Parathyroid adenoma (tissue), 2 donors: ENCODE measurements at regions not wholly inside any gene's neighbourhood (a gene's known extent, or its start where the extent isn't known, plus 50 kb on each side); places are given as distances from the start of the nearest gene placed in this dataset.
"Not testable (repeated sequence)": the region's sequence is repeated elsewhere in the genome, so short reads cannot be mapped to it uniquely, and the experiment has no call there.

ENCODE experiments used
- H2AFZ ChIP-seq: fragments of 300-600 bp; sonication (generic); one replicate; pipeline ENCODE4 v1.7.0; 2017; ENCODE audit warnings: antibody characterized with exemption, mild to moderate bottlenecking
- H3K27ac ChIP-seq: fragments of 300-600 bp; sonication (generic); one replicate; pipeline ENCODE4 v1.7.0; 2017
- H3K27me3 ChIP-seq: fragments of 300-600 bp; sonication (generic); one replicate; pipeline ENCODE4 v1.7.0; 2017; ENCODE audit warnings: low read length; ENCODE audit not compliant: control insufficient read depth, insufficient read depth
- H3K36me3 ChIP-seq: fragments of 300-600 bp; sonication (generic); one replicate; pipeline ENCODE4 v1.7.0; 2017; ENCODE audit warnings: low read length; ENCODE audit not compliant: control insufficient read depth, insufficient read depth
- H3K4me1 ChIP-seq: fragments of 300-600 bp; sonication (generic); one replicate; pipeline ENCODE4 v1.7.0; 2017; ENCODE audit warnings: control low read depth
- H3K4me2 ChIP-seq: fragments of 300-600 bp; sonication (generic); one replicate; pipeline ENCODE4 v1.7.0; 2017; ENCODE audit warnings: low read length
- H3K4me3 ChIP-seq: fragments of 300-600 bp; sonication (generic); one replicate; pipeline ENCODE4 v1.7.0; 2017; ENCODE audit warnings: low read depth, low read length
- H3K79me2 ChIP-seq: fragments of 300-600 bp; sonication (generic); one replicate; pipeline ENCODE4 v1.7.0; 2017; ENCODE audit warnings: control low read depth
- H3K9ac ChIP-seq: fragments of 300-600 bp; sonication (generic); one replicate; pipeline ENCODE4 v1.7.0; 2017; ENCODE audit warnings: mild to moderate bottlenecking
- H3K9me3 ChIP-seq: fragments of 300-600 bp; sonication (generic); one replicate; pipeline ENCODE4 v1.7.0; 2017; ENCODE audit warnings: low read length; ENCODE audit not compliant: control insufficient read depth
- CTCF ChIP-seq: fragments of 300-600 bp; sonication (generic); IDR thresholded peaks from one replicate; pipeline ENCODE4 v1.7.0; 2017; ENCODE audit warnings: antibody characterized with exemption, mild to moderate bottlenecking
- donor health status: primary hyperparathyroidism.

GRCh38 chr1:188642704-188643103, 1814.0 kb downstream of the PLA2G4A start:
- Histone ChIP-seq H3K4me3 (no peak overlapping the region), H3K9ac (no peak overlapping the region)

GRCh38 chr1:188652678-188653077, 1823.9 kb downstream of the PLA2G4A start:
- Histone ChIP-seq H3K4me1 (no peaks in the 10 kb centered on the region), H3K27ac (no peak overlapping the region), H3K36me3 (no peaks in the 10 kb centered on the region), H3K9ac (no peak overlapping the region), H3K79me2 (no peaks in the 10 kb centered on the region), H3K27me3 (no peaks in the 10 kb centered on the region), H3K4me3 (no peak overlapping the region), H3K9me3 (no peaks in the 10 kb centered on the region), H2AFZ (no peak overlapping the region), H3K4me2 (no peak overlapping the region)
- TF ChIP-seq CTCF: no peak

More at GRCh38 chr1:188642704-188643103, 1814.0 kb downstream of the PLA2G4A start:
- no peaks in the 10 kb centered on the region for H3K79me2 ChIP-seq
- no peaks in the 10 kb centered on the region for H3K4me1 ChIP-seq
- H3K36me3 ChIP-seq: no peaks in the 10 kb centered on the region
- peaks cover 5% of the 10 kb centered on the region for H3K9me3 ChIP-seq
- H3K4me2 ChIP-seq: no peak overlapping the region
- H3K27ac ChIP-seq: no peak overlapping the region
- H2AFZ ChIP-seq: no peak overlapping the region
- no peak for TF ChIP-seq CTCF
- H3K27me3 ChIP-seq: no peaks in the 10 kb centered on the region

- not testable (repeated sequence) for H3K9ac ChIP-seq, H3K79me2 ChIP-seq, H3K9me3 ChIP-seq, H3K36me3 ChIP-seq, H2AFZ ChIP-seq, H3K4me3 ChIP-seq, H3K4me1 ChIP-seq, H3K27me3 ChIP-seq, H3K27ac ChIP-seq, H3K4me2 ChIP-seq
Observed at GRCh38 chr1:188655966-188656365, 1821.7 kb downstream of the BRINP3 start.

- H3K9ac ChIP-seq: no peak overlapping the region
- no peak overlapping the region for H3K27ac ChIP-seq
- no peaks in the 10 kb centered on the region for H3K79me2 ChIP-seq
- no peaks in the 10 kb centered on the region for H3K4me1 ChIP-seq
- TF ChIP-seq CTCF: no peak
- H3K36me3 ChIP-seq: no peaks in the 10 kb centered on the region
- H3K27me3 ChIP-seq: no peaks in the 10 kb centered on the region
- H2AFZ ChIP-seq: no peak overlapping the region
- no peaks in the 10 kb centered on the region for H3K9me3 ChIP-seq
- H3K4me2 ChIP-seq: no peak overlapping the region
- no peak overlapping the region for H3K4me3 ChIP-seq
Observed at GRCh38 chr1:188660572-188660971, 1817.1 kb downstream of the BRINP3 start.

- no peaks in the 10 kb centered on the region for H3K79me2 ChIP-seq
- TF ChIP-seq CTCF: no peak
- no peak overlapping the region for H2AFZ ChIP-seq
- no peaks in the 10 kb centered on the region for H3K9me3 ChIP-seq
- H3K9ac ChIP-seq: no peak overlapping the region
- H3K4me1 ChIP-seq: no peaks in the 10 kb centered on the region
- no peaks in the 10 kb centered on the region for H3K27me3 ChIP-seq
- H3K4me3 ChIP-seq: no peak overlapping the region
- H3K36me3 ChIP-seq: no peaks in the 10 kb centered on the region
- H3K4me2 ChIP-seq: no peak overlapping the region
- H3K27ac ChIP-seq: no peak overlapping the region
Observed at GRCh38 chr1:188665477-188665876, 1812.2 kb downstream of the BRINP3 start.
